Pancreas (tissue), 10 donors: ENCODE measurements at regions not wholly inside any gene's neighbourhood (a gene's known extent, or its start where the extent isn't known, plus 50 kb on each side); places are given as distances from the start of the nearest gene placed in this dataset.

Experiments
- ATAC-seq, 4 donors: fragments of 200-7000 bp; cut with Tn5 transposase; one replicate each; pipeline versions ENCODE4 v1.8.0 to v1.9.1; 2020; ENCODE audit warnings: mild to moderate bottlenecking in 4 of 4, moderate library complexity in 4 of 4
- DNase-seq, 6 donors: peaks; one replicate each; pipeline ENCODE4 v3.0.0-alpha.2; 2020
- FAIRE-seq: peaks from 2 replicates; lab custom pipeline; 2012; peaks lifted over from hg19 to GRCh38; lab: Jason Lieb, UNC
- H3K27ac ChIP-seq, 4 donors: fragments of 200-600 bp; sonication (generic); 1 replicate in 3 of 4; 2 replicates in 1 of 4; pipeline versions ENCODE4 v1.5.0 to v1.8.0; 2020
- H3K27me3 ChIP-seq, 4 donors: fragments of 200-600 bp; one replicate each; pipeline ENCODE4 v1.8.0; 2021
- H3K36me3 ChIP-seq, 3 donors: fragments of 200-600 bp; sonication (generic) in 1 of 3; one replicate each; pipeline versions ENCODE4 v1.5.0 to v1.8.0; 2020 to 2021
- H3K4me1 ChIP-seq, 3 donors: fragments of 200-600 bp; one replicate each; pipeline ENCODE4 v1.8.0; 2021
- H3K4me3 ChIP-seq, 4 donors: fragments of 200-600 bp; sonication (generic) in 2 of 4; one replicate each; pipeline versions ENCODE4 v1.5.0 to v1.8.0; 2020 to 2021
- H3K9me3 ChIP-seq, 4 donors: fragments of 200-600 bp; one replicate each; pipeline ENCODE4 v1.8.0; 2021
- WGBS, 2 donors: extraction: QIAGEN DNeasy Blood & Tissue Kit; methylation state at CpG; one replicate each; pipeline ENCODE4 v1.1.7; 2013; 5-methylcytosine and 5-hydroxymethylcytosine counted together
- intact Hi-C, 3 donors: fragments of 100-400 bp; cut with DNase I; formaldehyde crosslinking; loops; one replicate each; pipeline versions ENCODE4 v1.11.1 to v1.14.2; 2022
- TF ChIP-seq, protein P1 (sequence below), 4 donors: fragments of 200-600 bp; sonication (generic) in 3 of 4; IDR thresholded peaks; one replicate each; pipeline versions ENCODE4 v1.5.0 to v1.8.0; 2021; ENCODE audit warnings: antibody characterized with exemption in 4 of 4
- donor health status: healthy with polysubstance abuse.
- donor health status: DM: no; HTN: no; CAD: no; lungs with moderate emphysema.
- donor health status: DM: no; HTN: no; CAD: no.
- donor health status: control.
- donor health status: control.
- donor health status: Bipolar disorder and iron deficiency.
- donor health status: DM: yes; HTN: yes; CAD: no.
- donor health status: DM: no; HTN: no; CAD: no.
- donor health status: DM: no; HTN: no; CAD: no.
- donor health status: DM: yes; HTN: yes; CAD: no.

DNA sequence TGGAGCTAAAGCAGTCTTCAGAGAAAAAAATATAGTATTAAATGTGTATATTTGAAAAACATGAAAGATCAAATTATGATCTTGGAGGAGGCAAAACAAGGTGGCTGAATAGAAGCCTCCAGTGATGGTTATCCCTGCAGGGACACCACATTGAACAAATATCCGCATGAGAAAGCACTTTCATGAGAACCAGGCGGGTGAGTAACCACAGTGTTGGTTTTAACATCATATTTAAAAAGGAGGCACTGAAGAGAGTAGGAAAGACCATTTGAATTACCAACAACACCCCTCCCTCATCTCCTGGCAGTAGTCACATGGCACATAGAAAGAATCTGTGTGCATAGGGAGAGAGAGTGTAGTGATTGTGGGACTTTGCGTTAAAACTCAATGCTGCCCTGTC is 759.6 kb upstream of the NRXN1 start:
- H3K36me3 ChIP-seq: no peaks in the 10 kb centered on the region
- H3K27ac ChIP-seq: no peak overlapping the region
- FAIRE-seq: no peak
- no peaks in the 10 kb centered on the region for H3K27me3 ChIP-seq
- no peaks in the 10 kb centered on the region for H3K4me1 ChIP-seq
- H3K4me3 ChIP-seq: no peak overlapping the region
- intact Hi-C loops: no loop called here
- 90 to 97% methylated on average over 3 of the region's 3 CpGs for WGBS, 2 donors
- no peak for DNase-seq
- no peak for ATAC-seq
- no peaks in the 10 kb centered on the region for H3K9me3 ChIP-seq
- TF ChIP-seq, protein P1, sequence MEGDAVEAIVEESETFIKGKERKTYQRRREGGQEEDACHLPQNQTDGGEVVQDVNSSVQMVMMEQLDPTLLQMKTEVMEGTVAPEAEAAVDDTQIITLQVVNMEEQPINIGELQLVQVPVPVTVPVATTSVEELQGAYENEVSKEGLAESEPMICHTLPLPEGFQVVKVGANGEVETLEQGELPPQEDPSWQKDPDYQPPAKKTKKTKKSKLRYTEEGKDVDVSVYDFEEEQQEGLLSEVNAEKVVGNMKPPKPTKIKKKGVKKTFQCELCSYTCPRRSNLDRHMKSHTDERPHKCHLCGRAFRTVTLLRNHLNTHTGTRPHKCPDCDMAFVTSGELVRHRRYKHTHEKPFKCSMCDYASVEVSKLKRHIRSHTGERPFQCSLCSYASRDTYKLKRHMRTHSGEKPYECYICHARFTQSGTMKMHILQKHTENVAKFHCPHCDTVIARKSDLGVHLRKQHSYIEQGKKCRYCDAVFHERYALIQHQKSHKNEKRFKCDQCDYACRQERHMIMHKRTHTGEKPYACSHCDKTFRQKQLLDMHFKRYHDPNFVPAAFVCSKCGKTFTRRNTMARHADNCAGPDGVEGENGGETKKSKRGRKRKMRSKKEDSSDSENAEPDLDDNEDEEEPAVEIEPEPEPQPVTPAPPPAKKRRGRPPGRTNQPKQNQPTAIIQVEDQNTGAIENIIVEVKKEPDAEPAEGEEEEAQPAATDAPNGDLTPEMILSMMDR (IDR thresholded peaks at IDR 0.05): no peak

DNA sequence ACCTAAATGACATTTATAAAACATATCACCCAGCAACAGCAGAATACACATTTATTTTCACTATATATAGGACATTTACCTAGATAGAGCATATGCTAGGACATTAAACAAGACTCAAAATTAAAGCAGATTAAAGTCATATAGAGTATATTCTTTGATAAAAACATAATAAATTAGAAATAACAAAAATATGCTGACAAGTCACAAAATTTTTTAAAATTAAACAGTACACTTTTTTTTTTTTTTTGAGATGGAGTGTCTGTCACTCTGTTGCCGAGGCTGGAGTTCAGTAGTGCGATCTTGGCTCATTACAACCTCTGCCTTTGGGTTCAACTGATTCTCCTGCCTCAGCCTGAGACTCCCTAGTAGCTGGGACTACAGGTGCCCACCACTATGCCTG is 758.9 kb upstream of the NRXN1 start:
- H3K9me3 ChIP-seq: no peaks in the 10 kb centered on the region
- H3K27ac ChIP-seq: no peak overlapping the region
- H3K27me3 ChIP-seq: no peaks in the 10 kb centered on the region
- no peak for FAIRE-seq
- TF ChIP-seq, protein P1 (IDR thresholded peaks at IDR 0.05): no peak
- WGBS, 2 donors: 85 to 87% methylated on average over 2 of the region's 2 CpGs
- no peaks in the 10 kb centered on the region for H3K4me1 ChIP-seq
- intact Hi-C loops: no loop called here
- H3K36me3 ChIP-seq: no peaks in the 10 kb centered on the region
- no peak for ATAC-seq
- DNase-seq: no peak
- H3K4me3 ChIP-seq: no peak overlapping the region

DNA sequence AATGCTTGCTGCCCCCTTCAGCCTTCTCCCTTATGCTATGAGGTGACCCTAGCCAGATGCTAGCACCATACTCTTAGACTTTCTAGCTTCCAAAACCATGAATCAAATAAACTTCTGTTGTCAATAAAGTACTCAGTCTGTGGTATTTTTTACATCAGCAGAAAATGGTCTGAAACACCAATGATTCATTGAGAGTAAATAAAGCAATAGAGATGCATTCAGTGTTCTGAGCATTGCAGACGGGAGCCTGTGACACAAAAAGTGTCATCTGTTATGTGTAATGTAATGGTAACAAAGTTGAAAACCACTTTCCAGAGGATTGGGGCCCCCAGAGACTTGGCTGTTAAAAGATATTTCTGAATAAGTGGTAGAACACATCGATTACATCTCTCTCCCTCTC is 758.0 kb upstream of the NRXN1 start:
- Histone ChIP-seq H3K9me3 (no peaks in the 10 kb centered on the region), H3K4me1 (no peaks in the 10 kb centered on the region), H3K4me3 (no peak overlapping the region), H3K27me3 (no peaks in the 10 kb centered on the region), H3K36me3 (no peaks in the 10 kb centered on the region), H3K27ac (no peak overlapping the region)
- FAIRE-seq (no peak), DNase-seq (no peak), ATAC-seq (no peak)
- WGBS, 2 donors: 71 to 78% methylated on average over 2 of the region's 2 CpGs
- intact Hi-C loops: no loop called here
- TF ChIP-seq, protein P1 (IDR thresholded peaks at IDR 0.05): no peak

DNA sequence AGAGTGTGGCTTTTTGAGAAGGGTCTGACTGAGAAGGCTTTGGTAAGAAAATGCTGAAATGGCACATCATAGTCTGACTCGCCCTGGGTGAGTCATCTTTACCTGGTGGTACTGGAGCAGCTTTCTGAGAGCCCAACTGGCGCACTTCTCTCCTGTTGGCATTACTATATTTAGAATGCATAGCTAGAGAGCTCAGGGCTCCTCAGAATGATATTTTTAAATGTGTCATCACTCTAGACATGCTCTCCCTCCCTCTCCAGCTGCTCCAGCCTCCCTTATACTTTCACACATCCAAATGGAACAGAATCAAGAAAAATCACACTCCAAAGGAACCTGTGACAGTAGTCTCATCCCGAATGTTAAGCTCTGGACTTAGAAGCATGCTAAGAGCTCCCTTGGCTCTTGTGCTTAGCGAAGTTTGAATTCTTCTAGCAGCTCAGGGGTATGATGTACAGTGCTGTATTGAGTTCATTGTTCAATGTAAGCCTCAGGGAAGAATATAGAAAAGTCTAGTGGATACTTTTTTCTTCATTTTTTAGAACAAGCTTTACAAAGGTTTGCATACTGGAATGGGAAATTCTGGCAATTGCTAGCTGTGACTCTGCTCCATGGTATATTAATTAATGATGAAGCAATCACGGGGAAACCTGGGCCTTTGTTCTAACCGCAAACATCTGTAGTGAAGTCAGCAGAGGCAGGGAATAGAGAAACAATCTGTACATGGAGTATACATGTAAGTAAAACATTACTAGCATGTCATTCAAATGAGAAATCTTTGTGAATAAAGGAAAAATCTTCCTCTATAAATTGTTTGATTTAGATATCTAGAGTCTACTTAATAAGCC is 751.2 kb upstream of the NRXN1 start:
- intact Hi-C loops: no loop called here

More for the DNA sequence above, 751.2 kb upstream of the NRXN1 start:
- TF ChIP-seq, protein P1 (IDR thresholded peaks at IDR 0.05): no peak
- ATAC-seq (peak in 2 of 4 donors; percentile 68 to 86), DNase-seq (no peak), FAIRE-seq (no peak)
- H3K27ac ChIP-seq: no peak overlapping the region
- 56 to 71% methylated on average over 6 of the region's 6 CpGs for WGBS, 2 donors
- no peak overlapping the region for H3K4me3 ChIP-seq
- no peaks in the 10 kb centered on the region for H3K36me3 ChIP-seq
- no peaks in the 10 kb centered on the region for H3K4me1 ChIP-seq
- H3K27me3 ChIP-seq: no peaks in the 10 kb centered on the region
- no peaks in the 10 kb centered on the region for H3K9me3 ChIP-seq
